ENCODE measurements at regions not wholly inside any gene's neighbourhood (a gene's known extent, or its start where the extent isn't known, plus 50 kb on each side); places are given as distances from the start of the nearest gene placed in this dataset.

GRCh38 chr1:68745451-68745850 is 248.6 kb upstream of the DEPDC1 start:
- Histone ChIP-seq H3K27me3 (ENCODE audit: control insufficient read depth in 4 of 4, insufficient read depth in 4 of 4, low read length in 3 of 4) (no peaks in the 10 kb centered on the region), H3K4me3 (ENCODE audit: low read depth in 1 of 3, low read length in 3 of 3) (no peak overlapping the region), H3K9ac (ENCODE audit: low read depth in 1 of 2, low read length in 2 of 2) (no peak overlapping the region), H3K27ac (ENCODE audit: low read depth in 1 of 2, low read length in 2 of 2) (no peak overlapping the region), H3K36me3 (ENCODE audit: control insufficient read depth in 4 of 4, insufficient read depth in 3 of 4, low read depth in 1 of 4, low read length in 3 of 4) (no peaks in the 10 kb centered on the region), H3K4me1 (ENCODE audit: control insufficient read depth in 4 of 4, insufficient read depth in 4 of 4, low read length in 3 of 4) (no peaks in the 10 kb centered on the region), H3K9me3 (ENCODE audit: control insufficient read depth in 4 of 4, low read length in 3 of 4) (peaks cover 0 to 6% (median under 1%) of the 10 kb centered on the region in 4 donors)
- no peak for TF ChIP-seq RXRA (IDR thresholded peaks at IDR 0.05)
- TF ChIP-seq SP1 (IDR thresholded peaks at IDR 0.05) = no peak
- TF ChIP-seq ZBTB33 (IDR thresholded peaks at IDR 0.05) = no peak
- no peak for TF ChIP-seq CTCF (IDR thresholded peaks at IDR 0.05; ENCODE audit: low read depth, low read length, missing input control)
- no peak for TF ChIP-seq YY1 (IDR thresholded peaks at IDR 0.05)
- TF ChIP-seq MAX (IDR thresholded peaks at IDR 0.05) = no peak
- no peak for TF ChIP-seq JUND (IDR thresholded peaks at IDR 0.05)
- WGBS = 47% methylated on average over 1 of the region's 1 CpG
- DNase-seq (ENCODE audit: low spot score) = no peak

- H3K4me1 ChIP-seq (ENCODE audit: control insufficient read depth in 4 of 4, insufficient read depth in 4 of 4, low read length in 3 of 4) = no peaks in the 10 kb centered on the region
- 75% methylated on average over 1 of the region's 1 CpG for WGBS
- DNase-seq (ENCODE audit: low spot score) = no peak
- H3K4me3 ChIP-seq (ENCODE audit: low read depth in 1 of 3, low read length in 3 of 3) = no peak overlapping the region
- H3K36me3 ChIP-seq (ENCODE audit: control insufficient read depth in 4 of 4, insufficient read depth in 3 of 4, low read depth in 1 of 4, low read length in 3 of 4) = no peaks in the 10 kb centered on the region
- H3K9ac ChIP-seq (ENCODE audit: low read depth in 1 of 2, low read length in 2 of 2) = no peak overlapping the region
- H3K27me3 ChIP-seq (ENCODE audit: control insufficient read depth in 4 of 4, insufficient read depth in 4 of 4, low read length in 3 of 4) = no peaks in the 10 kb centered on the region
- peaks cover 0 to 6% (median under 1%) of the 10 kb centered on the region in 4 donors for H3K9me3 ChIP-seq (ENCODE audit: control insufficient read depth in 4 of 4, low read length in 3 of 4)
- no peak overlapping the region for H3K27ac ChIP-seq (ENCODE audit: low read depth in 1 of 2, low read length in 2 of 2)
- TF ChIP-seq FOXA2 (IDR thresholded peaks at IDR 0.05) (no peak), SP1 (IDR thresholded peaks at IDR 0.05) (no peak), HNF4A (conservative IDR thresholded peaks at IDR 0.05) (no peak), REST (IDR thresholded peaks at IDR 0.05) (no peak), ZBTB33 (IDR thresholded peaks at IDR 0.05) (no peak), CTCF (IDR thresholded peaks at IDR 0.05; ENCODE audit: low read depth, low read length, missing input control) (no peak), FOXA1 (IDR thresholded peaks at IDR 0.05) (no peak), HNF4G (IDR thresholded peaks at IDR 0.05) (no peak), YY1 (IDR thresholded peaks at IDR 0.05) (no peak), EGR1 (IDR thresholded peaks at IDR 0.05; ENCODE audit: low read depth in 2 of 2) (no peak), MAX (IDR thresholded peaks at IDR 0.05) (no peak), TAF1 (conservative IDR thresholded peaks at IDR 0.05) (no peak), GABPA (IDR thresholded peaks at IDR 0.05 in 1 of 2, conservative IDR thresholded peaks at IDR 0.05 in 1 of 2) (no peak), ATF3 (IDR thresholded peaks at IDR 0.05) (no peak), NR2F2 (IDR thresholded peaks at IDR 0.05) (no peak), RAD21 (IDR thresholded peaks at IDR 0.05) (no peak)
These were observed 249.5 kb upstream of the DEPDC1 start for GRCh38 chr1:68746378-68746777.
